ENCODE measurements at regions not wholly inside any gene's neighbourhood (a gene's known extent, or its start where the extent isn't known, plus 50 kb on each side); places are given as distances from the start of the nearest gene placed in this dataset.
A peak's percentile ranks its signal among the peaks of the same experiment; 100 is the strongest.
"Not testable (repeated sequence)": the region's sequence is repeated elsewhere in the genome, so short reads cannot be mapped to it uniquely, and the experiment has no call there.

DNA sequence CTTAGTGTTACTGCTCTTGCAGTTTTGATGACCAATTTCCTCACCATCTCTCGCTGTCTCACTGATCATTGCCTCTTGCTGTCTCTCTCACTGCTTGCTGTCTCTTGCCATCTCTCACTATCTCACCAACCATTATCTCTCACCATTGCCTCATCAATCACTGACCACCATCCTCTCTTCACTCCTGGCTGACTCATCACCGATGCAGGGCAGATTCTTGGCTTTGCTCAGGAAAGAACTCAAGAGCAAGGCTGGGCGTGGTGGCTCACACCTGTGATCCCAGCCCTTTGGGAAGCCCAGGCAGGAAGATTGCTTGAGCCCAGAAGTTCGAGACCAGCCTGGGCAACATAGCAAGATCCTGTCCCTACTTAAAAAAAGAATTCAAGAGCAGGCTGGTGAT lies 66.3 kb upstream of the SYN3 start:
- no peak for DNase-seq (ENCODE audit: low read depth)
- TF ChIP-seq, protein P1, sequence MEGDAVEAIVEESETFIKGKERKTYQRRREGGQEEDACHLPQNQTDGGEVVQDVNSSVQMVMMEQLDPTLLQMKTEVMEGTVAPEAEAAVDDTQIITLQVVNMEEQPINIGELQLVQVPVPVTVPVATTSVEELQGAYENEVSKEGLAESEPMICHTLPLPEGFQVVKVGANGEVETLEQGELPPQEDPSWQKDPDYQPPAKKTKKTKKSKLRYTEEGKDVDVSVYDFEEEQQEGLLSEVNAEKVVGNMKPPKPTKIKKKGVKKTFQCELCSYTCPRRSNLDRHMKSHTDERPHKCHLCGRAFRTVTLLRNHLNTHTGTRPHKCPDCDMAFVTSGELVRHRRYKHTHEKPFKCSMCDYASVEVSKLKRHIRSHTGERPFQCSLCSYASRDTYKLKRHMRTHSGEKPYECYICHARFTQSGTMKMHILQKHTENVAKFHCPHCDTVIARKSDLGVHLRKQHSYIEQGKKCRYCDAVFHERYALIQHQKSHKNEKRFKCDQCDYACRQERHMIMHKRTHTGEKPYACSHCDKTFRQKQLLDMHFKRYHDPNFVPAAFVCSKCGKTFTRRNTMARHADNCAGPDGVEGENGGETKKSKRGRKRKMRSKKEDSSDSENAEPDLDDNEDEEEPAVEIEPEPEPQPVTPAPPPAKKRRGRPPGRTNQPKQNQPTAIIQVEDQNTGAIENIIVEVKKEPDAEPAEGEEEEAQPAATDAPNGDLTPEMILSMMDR (IDR thresholded peaks at IDR 0.05; ENCODE audit: control insufficient read depth, extremely low read depth, insufficient read depth): no peak
- H3K4me3 ChIP-seq (ENCODE audit: low read depth, low read length): no peak overlapping the region

DNA sequence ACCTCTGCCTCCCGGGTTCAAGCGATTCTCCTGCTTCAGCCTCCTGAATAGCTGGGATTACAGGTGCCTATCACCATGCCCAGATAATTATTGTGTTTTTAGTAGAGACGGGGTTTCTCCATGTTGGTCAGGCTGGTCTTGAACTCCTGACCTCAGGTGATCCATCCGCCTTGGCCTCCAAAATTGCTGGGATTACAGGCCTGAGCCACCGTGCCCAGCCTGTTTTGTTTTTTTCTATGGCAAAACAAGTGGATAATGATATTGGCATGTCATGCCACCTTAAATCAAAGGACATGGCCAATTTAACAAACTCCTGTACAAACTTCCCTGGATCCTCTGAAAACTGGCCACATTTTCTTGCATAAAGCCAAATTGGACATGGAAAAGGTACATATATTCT lies 64.3 kb upstream of the SYN3 start:
- not testable (repeated sequence) for H3K4me3 ChIP-seq (ENCODE audit: low read depth, low read length)

DNA sequence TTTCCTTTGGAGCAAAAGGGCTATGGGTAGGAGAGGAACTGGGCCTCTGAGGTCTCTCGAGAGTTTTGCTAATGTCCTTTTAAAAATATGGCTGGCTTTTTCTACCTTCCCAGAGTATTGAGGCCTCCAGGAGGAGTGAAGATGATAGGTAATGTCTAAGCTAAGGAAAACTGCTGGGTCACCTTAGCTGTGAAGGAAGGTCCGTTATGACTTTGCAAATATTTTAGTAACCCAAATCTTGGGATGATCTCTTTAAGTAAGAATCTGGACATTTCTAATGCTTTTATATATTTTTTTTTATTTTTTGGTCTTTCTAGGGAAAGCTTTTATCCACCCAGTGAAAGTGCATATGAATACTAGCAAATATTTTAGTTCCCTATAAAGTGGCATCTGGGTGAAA lies 60.9 kb upstream of the SYN3 start:
- H3K4me3 ChIP-seq (ENCODE audit: low read depth, low read length): no peak overlapping the region
- no peak for DNase-seq (ENCODE audit: low read depth)
- TF ChIP-seq, protein P1 (IDR thresholded peaks at IDR 0.05; ENCODE audit: control insufficient read depth, extremely low read depth, insufficient read depth): no peak

More for the DNA sequence above, 64.3 kb upstream of the SYN3 start:
- DNase-seq (ENCODE audit: low read depth): peak; percentile 1

DNA sequence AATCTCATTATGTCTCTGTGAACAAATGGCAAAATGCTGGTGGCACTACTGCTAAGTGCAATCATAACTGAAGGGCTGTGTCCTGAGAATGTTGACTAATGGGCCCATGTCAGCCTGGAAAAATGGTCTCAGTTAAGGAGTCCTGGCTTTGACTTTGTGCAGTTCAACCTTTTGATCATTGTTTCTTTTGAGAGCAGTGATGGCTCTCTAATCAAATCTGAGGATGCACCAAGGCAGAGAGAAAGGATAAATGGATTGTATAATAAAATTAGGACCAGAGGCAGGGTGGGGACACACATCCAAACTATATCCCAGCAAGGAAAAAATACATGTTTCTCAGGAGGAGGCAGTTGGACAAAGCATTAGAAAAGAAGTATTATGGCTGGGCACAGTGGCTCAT lies 59.6 kb upstream of the SYN3 start:
- TF ChIP-seq, protein P1 (IDR thresholded peaks at IDR 0.05; ENCODE audit: control insufficient read depth, extremely low read depth, insufficient read depth): no peak
- DNase-seq (ENCODE audit: low read depth): no peak
- no peak overlapping the region for H3K4me3 ChIP-seq (ENCODE audit: low read depth, low read length)

DNA sequence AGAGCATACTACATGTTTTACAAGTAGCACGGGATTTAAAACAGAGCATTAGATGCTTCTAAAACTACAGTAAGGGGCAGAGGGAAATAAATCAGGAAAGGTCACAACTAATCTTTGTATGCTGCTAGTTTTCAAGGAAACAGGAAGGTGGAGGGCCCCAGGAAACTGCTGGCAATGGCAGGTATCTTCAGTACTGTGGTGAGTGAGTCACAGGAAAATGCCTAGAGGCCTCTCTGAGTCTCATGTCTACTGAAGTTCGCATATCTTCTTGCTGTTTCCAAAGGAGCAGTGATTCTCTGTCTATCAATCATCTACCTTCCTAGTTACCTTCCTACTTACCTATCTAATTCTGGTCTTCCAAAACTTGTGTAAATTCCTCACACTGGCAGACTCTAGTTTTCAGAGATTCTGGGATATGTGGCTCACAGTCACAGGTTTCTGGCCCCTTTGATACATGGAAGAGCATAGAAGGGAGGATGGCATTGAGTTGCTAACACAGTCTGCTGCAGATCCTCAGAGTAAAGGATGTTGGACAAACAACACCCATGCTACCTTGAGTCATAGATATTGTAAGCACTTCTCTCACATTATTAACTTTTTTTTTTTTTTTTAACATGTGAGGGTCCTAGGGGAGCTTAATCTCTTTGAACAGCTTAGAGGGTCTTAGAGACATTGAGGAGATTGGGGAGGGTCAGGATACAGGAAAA lies 58.8 kb upstream of the SYN3 start:
- DNase-seq (ENCODE audit: low read depth): no peak
- no peak overlapping the region for H3K4me3 ChIP-seq (ENCODE audit: low read depth, low read length)
- TF ChIP-seq, protein P1 (IDR thresholded peaks at IDR 0.05; ENCODE audit: control insufficient read depth, extremely low read depth, insufficient read depth): no peak

DNA sequence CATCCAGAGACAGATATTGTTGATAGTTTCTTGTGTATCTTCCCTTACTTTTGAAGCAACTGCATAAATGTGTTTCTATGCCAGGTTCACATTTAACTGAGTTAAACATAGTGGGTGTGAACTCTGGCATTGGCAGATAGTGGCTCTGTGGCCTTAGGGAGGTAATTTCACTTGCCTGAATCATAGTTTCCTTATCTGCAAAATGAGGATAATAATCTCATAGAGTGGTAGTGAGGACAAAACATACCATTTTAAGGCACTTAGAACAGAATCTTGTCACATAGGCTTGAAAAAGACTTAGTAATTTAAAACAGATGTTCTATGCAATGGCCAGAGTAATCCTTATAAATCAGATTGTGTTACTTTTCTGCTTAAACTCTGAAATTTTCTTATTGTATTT lies 56.4 kb upstream of the SYN3 start:
- no peak for DNase-seq (ENCODE audit: low read depth)
- H3K4me3 ChIP-seq (ENCODE audit: low read depth, low read length): no peak overlapping the region
- TF ChIP-seq, protein P1 (IDR thresholded peaks at IDR 0.05; ENCODE audit: control insufficient read depth, extremely low read depth, insufficient read depth): no peak

DNA sequence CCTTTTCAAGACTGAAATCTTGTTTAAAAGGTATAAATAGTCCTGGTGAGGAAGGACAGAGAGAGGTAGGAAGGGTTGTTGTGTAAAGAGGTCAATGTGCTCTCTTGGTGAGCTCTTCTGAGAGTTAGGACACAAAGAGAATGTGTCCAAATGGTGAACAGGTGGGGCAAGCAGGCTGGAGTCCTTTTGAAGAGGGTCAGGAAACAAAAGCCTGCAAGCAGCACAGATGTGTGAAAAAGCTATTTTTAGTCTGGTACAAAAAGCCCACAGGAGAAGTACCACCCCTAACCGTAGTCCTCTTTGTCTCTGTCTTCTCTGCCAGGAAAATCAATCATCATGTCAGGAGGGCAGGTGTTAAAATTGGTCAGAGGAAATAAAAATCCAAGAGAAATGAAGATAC lies 54.4 kb upstream of the SYN3 start:
- H3K4me3 ChIP-seq (ENCODE audit: low read depth, low read length): no peak overlapping the region
- TF ChIP-seq, protein P1 (IDR thresholded peaks at IDR 0.05; ENCODE audit: control insufficient read depth, extremely low read depth, insufficient read depth): no peak
- DNase-seq (ENCODE audit: low read depth): no peak

Measured in LNCaP clone FGC (cell line).